ENCODE measurements at regions not wholly inside any gene's neighbourhood (a gene's known extent, or its start where the extent isn't known, plus 50 kb on each side); places are given as distances from the start of the nearest gene placed in this dataset.

- no peaks in the 10 kb centered on the region for H3K4me1 ChIP-seq
- no peak for DNase-seq (ENCODE audit: extremely low spot score in 2 of 2)
- no peaks in the 10 kb centered on the region for H3K36me3 ChIP-seq
- H3K27ac ChIP-seq: no peak overlapping the region
- intact Hi-C loops (cut with DNase I): no loop called here
- H3K9me3 ChIP-seq: no peaks in the 10 kb centered on the region
- TF ChIP-seq POLR2AphosphoS5 (IDR thresholded peaks at IDR 0.05; ENCODE audit: insufficient read depth in 1 of 2, low read depth in 1 of 2): peak in 1 of 2 donors; percentile 61
- TF ChIP-seq POLR2A (IDR thresholded peaks at IDR 0.05): no peak
- no peaks in the 10 kb centered on the region for H3K27me3 ChIP-seq
- no peak overlapping the region for H3K4me3 ChIP-seq
These were observed 156.1 kb downstream of the DIPK2A start for GRCh38 chr3:144127700-144128099.

GRCh38 chr3:144128108-144128892, 156.7 kb downstream of the DIPK2A start:
- H3K4me1 ChIP-seq: no peaks in the 10 kb centered on the region
- no peak overlapping the region for H3K27ac ChIP-seq
- H3K9me3 ChIP-seq: no peaks in the 10 kb centered on the region
- TF ChIP-seq CTCF (IDR thresholded peaks at IDR 0.05) (no peak), POLR2AphosphoS5 (IDR thresholded peaks at IDR 0.05; ENCODE audit: insufficient read depth in 1 of 2, low read depth in 1 of 2) (no peak)
- H3K4me3 ChIP-seq: no peak overlapping the region
- DNase-seq (ENCODE audit: extremely low spot score in 2 of 2): no peak
- H3K36me3 ChIP-seq: no peaks in the 10 kb centered on the region
- intact Hi-C loops (cut with DNase I): no loop called here
- no peaks in the 10 kb centered on the region for H3K27me3 ChIP-seq

GRCh38 chr3:144129536-144130214, 158.1 kb downstream of the DIPK2A start:
- Histone ChIP-seq H3K4me3 (no peak overlapping the region), H3K27ac (no peak overlapping the region), H3K4me1 (no peaks in the 10 kb centered on the region), H3K9me3 (no peaks in the 10 kb centered on the region), H3K27me3 (no peaks in the 10 kb centered on the region), H3K36me3 (no peaks in the 10 kb centered on the region)
- TF ChIP-seq POLR2AphosphoS5 (IDR thresholded peaks at IDR 0.05; ENCODE audit: insufficient read depth in 1 of 2, low read depth in 1 of 2): no peak
- no peak for TF ChIP-seq CTCF (IDR thresholded peaks at IDR 0.05)
- TF ChIP-seq POLR2A (IDR thresholded peaks at IDR 0.05): no peak
- intact Hi-C loops (cut with DNase I): no loop called here
- DNase-seq (ENCODE audit: extremely low spot score in 2 of 2): no peak

- H3K27ac ChIP-seq: no peak overlapping the region
- H3K4me3 ChIP-seq: no peak overlapping the region
- peaks cover 14% of the 10 kb centered on the region for H3K4me1 ChIP-seq
- no peak for DNase-seq (ENCODE audit: extremely low spot score in 2 of 2)
- H3K9me3 ChIP-seq: no peaks in the 10 kb centered on the region
- H3K27me3 ChIP-seq: no peaks in the 10 kb centered on the region
- no peak for TF ChIP-seq POLR2A (IDR thresholded peaks at IDR 0.05)
- no peak for TF ChIP-seq CTCF (IDR thresholded peaks at IDR 0.05)
- no peak for TF ChIP-seq POLR2AphosphoS5 (IDR thresholded peaks at IDR 0.05; ENCODE audit: insufficient read depth in 1 of 2, low read depth in 1 of 2)
- intact Hi-C loops (cut with DNase I): no loop called here
- H3K36me3 ChIP-seq: no peaks in the 10 kb centered on the region
These were observed 169.5 kb downstream of the DIPK2A start for GRCh38 chr3:144141074-144141473.

GRCh38 chr3:144141496-144141895, 169.9 kb downstream of the DIPK2A start:
- Histone ChIP-seq H3K9me3 (no peaks in the 10 kb centered on the region), H3K27me3 (no peaks in the 10 kb centered on the region), H3K4me3 (no peak overlapping the region), H3K27ac (no peak overlapping the region), H3K36me3 (no peaks in the 10 kb centered on the region), H3K4me1 (peaks cover 14% of the 10 kb centered on the region)
- no peak for DNase-seq (ENCODE audit: extremely low spot score in 2 of 2)
- intact Hi-C loops (cut with DNase I): no loop called here
- TF ChIP-seq CTCF (IDR thresholded peaks at IDR 0.05) (no peak), POLR2AphosphoS5 (IDR thresholded peaks at IDR 0.05; ENCODE audit: insufficient read depth in 1 of 2, low read depth in 1 of 2) (no peak)
